ENCODE measurements at regions not wholly inside any gene's neighbourhood (a gene's known extent, or its start where the extent isn't known, plus 50 kb on each side); places are given as distances from the start of the nearest gene placed in this dataset.
A peak's percentile ranks its signal among the peaks of the same experiment; 100 is the strongest.

DNA sequence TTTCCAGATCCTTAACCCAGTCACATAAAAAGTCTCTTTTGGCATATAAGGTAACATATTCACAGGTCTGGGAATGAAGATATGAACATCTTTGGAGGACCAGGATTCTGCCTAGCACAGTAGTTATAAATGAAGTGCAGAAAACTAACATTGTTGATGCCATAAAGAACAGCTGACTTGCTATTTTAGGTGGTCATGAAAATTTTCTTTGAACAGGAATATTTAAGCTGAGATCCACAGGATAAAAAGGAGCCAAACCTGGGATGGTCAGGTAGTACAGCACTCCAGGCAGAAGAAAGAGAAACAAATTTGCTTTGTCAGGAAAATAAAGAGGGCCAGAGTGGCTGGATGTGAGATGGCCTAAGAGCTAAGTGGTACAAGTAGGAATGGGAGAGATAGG is 80.0 kb downstream of the CENPW start:
- no peak for DNase-seq (ENCODE audit: low read depth)

DNA sequence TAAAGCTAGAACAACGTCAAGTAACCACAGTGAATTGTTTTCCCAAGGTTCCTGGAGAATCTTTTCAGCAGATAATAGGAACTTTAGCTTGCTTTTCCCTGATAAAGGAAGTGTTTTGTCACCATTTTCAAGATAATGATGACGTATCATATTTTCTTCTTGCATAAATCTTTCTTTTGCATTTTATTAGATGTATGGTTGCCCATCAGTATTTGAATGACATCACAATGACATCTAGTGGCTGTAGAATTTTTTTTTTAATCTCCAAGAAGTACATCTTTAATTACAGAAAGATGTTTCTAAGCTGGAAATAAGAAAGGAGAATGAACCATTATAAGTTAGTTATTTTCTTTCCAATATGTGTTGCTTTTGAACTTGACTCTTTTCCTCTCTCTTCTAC is 83.0 kb downstream of the CENPW start:
- DNase-seq (ENCODE audit: low read depth) = no peak

DNA sequence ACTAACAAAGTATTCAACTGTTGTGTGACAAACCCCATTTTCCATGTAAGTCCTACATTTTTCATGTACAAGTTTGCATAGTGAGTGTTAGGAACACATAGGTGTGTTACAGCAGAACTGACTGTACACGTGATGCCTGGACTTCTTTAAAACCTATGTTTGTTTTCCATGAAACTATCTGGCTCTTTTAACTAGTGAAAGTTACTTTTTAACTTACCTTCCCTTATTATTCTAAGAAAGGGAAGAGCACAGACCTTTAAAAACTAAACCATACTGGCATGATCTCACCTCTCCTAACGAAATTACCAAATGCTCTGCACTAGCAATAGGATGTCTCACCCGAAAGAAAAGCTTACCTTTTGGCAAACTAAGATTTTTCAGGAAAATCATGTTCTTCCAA is 87.8 kb downstream of the CENPW start:
- DNase-seq (ENCODE audit: low read depth) = no peak

DNA sequence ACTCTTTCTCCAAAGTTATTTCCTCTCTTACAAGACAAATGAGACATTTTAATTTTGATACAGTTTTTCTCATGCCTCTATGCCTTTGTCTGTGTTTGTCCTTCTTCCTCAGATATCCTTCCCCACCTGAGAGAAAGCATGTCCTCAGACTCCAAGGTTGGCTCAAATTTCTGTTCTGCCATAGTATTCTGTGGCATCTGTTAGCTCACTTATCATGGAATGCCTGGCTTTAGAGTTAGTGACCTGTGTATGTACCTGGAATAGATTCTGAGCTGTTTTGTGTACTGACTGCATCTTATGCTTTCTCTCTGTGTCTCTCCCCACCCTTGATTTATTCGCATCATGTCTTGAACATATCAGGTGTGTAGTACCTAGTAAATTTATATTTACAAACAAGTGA is 90.0 kb downstream of the CENPW start:
- no peak for DNase-seq (ENCODE audit: low read depth)

DNA sequence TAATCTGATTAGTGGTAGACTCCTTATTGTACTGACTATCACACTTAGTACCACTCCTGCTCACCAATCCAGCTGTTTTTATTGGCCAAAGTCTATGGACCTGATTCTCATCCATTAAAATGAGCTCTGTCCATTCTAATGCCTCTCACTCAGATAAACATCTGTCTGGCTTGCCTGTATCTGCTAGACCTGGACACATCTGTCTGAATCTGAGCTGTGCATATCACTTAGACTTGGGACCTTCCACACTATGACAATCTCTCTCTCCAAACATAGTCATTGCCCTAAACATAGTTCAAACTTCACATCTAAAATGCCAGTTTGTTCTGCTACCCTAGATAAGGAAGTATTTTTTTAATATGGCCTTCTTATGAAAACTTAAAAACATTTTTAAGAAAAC is 92.6 kb downstream of the CENPW start:
- no peak for DNase-seq (ENCODE audit: low read depth)

DNA sequence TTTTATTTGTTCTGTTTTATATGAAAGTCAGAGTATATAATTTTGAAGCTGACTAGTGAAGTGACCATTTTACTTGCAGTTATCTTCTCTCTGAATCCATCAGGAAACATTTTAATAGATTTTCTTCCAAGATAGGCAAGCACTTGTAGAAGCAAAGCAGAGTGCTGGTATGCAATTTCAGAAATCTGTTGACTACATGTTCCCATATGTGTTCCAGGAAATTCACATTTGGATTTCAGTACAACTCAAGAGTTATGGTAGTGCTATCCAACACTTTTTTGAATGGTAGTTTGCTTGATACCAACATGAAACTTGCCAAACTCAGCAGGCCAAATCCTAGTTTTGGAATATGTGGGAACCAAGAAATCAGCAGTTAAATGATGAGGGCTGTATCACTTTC is 94.0 kb downstream of the CENPW start:
- DNase-seq (ENCODE audit: low read depth) = no peak

DNA sequence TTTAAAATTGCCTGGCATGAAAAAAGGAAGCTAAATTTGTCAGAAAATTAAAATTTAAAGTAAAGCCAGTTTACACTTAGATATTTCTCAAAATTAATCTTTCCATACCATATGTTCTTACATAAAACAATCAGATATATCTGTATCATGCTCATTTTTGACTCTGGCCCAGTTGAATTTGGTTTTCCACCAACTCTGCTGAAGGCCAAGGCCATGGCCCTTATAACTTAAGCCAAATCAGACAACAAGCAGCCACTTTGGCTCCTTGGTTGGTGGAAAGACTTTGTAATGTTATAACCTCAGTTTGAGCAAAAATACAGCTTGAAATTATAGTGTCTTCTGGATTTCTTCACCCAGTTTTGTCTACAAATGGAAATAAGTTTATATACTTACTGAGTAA is 97.3 kb downstream of the CENPW start:
- no peak for DNase-seq (ENCODE audit: low read depth)

DNA sequence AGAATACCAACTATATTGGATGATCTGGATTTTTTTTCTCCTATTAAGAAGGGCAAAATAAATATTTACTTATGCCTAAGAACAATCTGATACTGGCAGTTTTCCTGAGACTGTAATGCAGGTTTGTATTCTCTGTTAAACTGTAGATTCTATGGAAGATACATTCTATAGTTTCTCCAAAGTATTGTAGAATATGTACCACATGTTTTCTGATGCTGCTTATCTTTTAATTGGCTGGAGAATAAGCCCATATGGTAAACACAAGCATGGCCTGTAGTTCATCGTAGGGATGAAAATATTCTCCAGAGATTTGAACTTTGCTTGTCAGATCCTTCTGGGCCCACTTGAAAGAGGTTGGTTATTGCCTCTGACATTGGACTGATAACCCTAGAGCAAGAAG is 99.1 kb downstream of the CENPW start:
- no peak for DNase-seq (ENCODE audit: low read depth)

DNA sequence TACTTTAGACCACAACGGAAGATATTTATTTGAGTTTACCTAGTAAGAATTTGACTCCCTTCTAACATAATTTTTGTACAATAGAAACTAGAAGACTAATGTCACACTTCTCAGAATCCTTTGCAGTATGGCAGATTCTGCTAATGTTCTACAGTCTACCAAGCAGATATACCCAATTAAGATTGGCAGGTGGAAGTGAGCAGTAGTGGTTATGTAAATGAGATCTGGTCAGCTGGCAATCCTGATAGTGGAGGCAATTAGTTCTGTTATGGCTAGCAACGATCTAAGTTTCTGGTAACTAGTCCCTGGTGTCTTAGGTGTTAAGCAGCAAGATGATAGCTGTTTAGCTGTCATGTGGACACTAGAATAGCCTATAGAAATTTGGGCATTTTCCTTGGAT is 101.0 kb downstream of the CENPW start:
- DNase-seq (ENCODE audit: low read depth) = no peak

DNA sequence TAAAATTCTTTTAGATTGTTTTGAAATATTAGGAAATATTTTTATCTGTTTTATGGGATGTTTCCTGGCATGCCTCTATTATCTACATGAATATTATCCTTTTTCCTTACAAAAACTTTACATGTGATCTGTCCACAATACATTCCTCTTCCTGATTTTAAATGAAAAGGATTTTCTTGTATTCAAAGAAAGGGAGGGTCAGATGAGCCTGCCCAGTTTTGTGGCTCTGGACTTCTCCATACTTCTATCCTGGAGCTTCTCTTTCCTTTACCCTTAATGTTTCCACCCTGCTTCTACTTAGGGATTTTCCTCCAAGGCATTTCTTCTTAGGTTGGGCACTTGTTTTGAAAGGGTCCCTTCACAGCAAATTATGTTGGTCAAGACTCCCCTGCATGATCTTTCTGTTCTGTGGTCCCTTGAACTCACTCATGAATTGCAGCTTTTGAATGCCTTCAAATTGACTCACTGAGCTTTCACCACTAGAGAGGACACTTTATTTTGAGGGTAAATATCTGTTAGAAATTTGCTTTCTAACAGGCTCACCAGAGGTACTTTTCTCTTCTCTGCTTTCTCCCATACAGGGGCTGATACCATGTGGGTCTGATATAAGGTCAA is 104.9 kb downstream of the CENPW start:
- peak; percentile 40 for DNase-seq (ENCODE audit: low read depth)

DNA sequence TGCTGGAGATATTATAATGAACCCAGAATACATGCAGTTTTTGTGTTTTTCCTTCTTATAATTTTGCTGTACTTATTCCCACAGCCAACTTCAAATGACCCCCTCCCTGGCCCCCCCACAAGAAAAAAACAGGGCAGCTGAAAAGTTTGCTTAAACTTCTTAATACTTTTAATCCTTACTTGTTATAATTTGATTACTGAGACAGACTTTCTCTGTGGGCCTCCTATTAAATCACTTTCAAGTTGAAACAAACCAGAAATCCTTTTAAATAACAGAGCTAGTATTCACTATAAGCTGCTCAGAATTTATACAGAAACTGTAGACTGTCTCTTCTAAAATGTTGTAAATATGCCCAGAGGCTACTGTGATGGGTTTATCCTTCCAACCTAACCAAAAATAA is 106.3 kb downstream of the CENPW start:
- DNase-seq (ENCODE audit: low read depth) = no peak

DNA sequence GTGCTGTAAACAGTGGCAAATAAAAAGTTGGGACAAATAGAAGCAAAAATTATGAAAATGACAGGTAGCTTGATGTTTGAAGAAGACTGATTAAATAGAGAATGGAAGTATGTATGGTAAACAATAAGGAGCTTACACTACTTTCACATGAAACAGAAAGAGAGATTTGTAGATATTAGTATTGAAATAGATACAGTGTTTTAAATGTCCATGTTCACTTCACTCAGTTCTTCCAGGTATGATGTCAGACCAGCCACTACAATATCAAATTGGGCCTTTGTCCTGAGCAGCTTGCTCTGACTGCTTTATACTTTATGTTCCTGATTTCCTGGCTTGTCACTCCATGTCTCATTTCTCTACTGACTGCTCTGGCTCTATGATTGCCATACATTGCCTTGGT is 107.5 kb downstream of the CENPW start:
- DNase-seq (ENCODE audit: low read depth) = no peak

DNA sequence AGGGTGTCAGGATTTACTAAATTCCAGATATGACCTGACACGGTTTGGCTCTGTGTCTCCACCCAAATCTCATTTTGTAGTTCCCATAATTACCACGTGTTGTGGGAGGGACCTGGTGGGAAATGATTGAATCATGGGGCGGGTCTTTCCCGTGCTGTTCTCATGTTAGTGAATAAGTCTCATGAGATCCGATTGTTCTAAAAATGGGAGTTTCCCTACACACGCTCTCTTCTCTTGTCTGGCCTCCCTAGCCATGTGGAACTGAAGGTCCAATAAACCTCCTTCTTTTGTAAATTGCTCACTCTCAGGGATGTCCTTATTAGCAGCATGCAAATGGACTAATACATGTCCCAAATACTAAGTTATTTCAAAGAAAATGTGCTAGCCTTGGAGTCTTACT is 121.1 kb downstream of the CENPW start:
- no peak for DNase-seq (ENCODE audit: low read depth)

DNA sequence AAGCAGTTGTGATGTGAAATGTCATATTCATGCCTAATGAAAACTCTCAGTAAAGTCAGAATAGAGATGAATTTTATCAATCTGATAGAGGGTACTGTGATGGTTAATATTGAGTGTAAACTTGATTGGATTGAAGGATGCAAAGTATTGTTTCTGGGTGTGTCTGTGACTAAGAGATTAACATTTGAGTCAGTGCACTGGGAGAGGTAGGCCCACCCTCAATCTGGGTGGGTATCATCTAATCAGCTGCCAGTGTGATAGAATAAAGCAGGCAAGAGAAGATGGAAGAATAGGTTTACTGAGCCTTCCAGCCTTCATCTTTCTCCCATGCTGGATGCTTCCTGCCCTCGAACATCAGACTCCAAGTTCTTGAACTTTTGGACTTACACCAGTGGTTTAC is 124.3 kb downstream of the CENPW start:
- no peak for DNase-seq (ENCODE audit: low read depth)

DNA sequence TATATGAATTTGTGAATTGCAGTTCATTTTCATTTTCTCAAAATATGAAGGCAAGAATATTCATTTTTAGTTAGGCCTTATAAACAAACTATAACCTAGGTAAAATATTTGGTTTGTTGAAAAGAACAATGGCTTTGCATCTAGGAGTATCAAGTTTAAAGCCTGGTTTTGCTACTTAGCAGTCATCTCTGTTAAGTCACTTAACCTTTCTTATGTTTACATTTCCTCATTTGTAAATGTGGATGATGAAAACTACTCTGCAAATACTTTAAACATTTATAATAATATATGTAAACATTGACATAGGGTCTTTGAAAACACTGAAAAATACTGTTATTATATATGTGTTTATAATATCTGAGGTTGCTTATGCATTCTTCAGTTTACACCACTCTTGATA is 135.5 kb downstream of the CENPW start:
- no peak for DNase-seq (ENCODE audit: low read depth)

DNA sequence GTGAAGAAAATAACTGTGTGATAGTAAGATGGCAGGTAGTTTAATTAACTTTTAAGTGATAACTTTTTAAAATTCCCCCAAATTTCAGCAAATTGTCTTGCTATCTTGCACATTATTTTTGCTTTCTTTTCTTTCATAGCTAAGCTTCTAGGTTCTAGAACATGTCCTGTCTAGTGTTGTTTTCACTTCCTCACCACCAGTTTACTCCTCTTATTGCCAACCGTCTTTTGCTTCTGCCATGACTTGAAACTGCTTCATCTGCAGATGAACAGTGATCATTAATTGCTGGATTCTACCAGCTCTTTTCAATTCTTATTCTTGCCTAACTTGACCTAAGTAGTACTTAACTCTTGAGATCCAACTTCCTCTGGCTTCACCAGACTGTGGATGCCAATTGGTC is 137.8 kb downstream of the CENPW start:
- no peak for DNase-seq (ENCODE audit: low read depth)

DNA sequence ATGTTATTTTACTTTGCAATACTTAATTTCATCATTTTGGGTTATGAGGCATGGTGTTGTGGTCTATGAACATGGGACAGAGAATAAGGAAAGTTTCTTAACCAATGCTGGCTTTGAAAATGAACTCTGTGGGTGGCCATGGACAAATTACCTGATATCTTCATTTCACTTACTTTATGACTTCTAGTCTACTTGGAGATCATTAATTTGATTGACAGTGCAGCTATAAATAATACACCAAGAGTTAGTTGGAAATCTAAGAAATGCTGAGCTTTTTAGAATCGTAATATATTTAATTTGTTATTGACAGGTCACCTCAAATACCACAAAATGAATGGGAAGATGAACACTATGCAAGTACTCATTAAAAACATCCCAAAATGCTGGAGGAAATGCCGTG is 140.4 kb downstream of the CENPW start:
- no peak for DNase-seq (ENCODE audit: low read depth)

DNA sequence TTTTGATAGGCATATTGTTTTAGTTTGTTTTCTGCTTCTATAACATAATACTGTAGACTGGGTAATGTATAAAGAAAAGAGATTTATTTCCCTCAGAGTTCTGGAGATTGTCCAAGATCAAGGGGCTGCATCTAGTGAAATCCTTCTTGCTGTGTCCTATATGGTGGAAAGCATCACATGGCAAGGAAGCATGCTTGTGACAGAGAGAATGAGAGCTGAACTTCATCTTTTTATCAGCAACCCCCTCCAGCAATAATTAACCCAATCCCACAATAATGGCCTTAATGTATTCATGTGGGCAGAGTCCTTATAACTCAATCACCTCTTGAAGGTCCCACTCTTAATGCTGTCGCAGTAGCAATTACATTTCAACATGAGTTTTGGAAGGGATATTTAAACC is 141.4 kb downstream of the CENPW start:
- no peak for DNase-seq (ENCODE audit: low read depth)

DNA sequence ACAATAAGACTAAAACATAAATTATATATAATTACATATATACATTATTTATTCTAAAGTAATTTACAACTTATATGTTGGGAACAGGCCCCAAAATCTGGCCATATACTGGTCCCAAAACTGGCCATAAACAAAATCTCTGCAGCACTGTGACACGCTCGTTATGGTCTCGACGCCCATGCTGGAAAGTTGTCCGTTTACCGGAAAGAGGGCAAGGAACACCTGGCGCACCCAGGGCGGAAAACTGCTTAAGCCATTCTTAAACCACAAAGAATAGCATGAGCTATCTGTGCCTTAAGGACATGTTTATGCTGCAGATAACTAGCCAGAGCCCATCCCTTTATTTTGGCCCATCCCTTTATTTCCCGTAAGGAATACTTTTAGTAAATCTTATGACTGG is 164.9 kb downstream of the CENPW start:
- DNase-seq (ENCODE audit: low read depth) = no peak

DNA sequence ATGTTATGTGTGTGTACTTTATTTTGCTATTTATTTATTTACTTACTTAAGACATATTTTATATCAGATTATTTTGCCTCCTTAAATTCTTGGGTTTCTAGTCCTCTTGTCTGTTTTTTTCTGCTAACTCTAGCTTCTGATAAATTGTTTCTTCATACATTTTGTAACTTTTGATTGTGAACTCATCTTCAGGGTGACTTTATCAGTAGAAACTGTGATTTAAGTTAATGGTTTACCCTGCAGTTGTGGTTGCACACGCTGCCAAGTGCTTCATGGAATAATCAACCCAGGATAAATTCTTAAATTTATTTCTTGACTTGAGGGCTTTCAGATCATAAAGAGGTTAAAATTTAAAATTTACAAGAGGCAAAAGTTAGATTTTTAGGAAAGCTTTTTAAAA is 173.3 kb downstream of the CENPW start:
- no peak for DNase-seq (ENCODE audit: low read depth)

DNA sequence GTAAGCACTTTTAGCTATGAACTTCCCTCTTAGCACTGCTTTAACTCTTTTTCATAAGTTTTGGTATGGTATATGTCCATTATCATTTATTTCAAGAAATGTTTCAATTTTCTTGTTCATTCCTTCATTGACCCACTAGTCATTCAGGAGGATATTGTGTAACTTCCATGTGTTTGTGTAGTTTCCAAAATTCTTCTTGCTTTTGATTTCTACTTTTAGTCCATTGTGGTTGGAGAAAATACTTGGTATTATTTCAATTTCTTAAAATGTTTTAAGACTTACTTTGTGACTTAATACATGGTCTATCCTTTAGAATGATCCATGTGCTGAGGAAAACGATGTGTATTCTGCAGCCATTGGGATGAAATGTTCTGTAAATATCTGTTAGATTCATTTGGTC is 176.5 kb downstream of the CENPW start:
- no peak for DNase-seq (ENCODE audit: low read depth)

DNA sequence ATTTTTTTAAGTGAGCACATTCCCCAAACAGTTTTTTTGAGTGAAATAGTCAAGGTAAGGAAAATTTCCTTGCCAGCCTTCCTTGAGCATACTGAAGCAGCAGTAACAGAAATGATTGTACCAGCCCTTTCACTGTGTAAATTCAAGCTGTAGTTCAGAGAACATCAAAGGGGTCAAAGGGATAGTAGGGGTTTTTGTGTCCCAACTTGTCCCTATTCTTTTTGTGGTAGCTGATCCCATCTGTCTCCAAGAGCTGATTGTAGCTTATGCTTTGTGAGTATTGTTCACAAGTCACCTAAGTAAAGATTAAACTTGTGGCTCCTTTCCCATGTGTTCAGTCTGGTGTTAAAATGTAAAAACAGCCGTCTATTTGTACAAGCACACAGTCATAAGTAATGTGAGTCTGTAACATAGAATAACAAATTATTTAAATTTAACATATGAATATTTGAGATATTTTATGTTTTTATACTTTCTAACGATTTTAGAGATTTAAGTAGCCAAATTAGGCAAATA is 185.0 kb downstream of the CENPW start:
- no peak for DNase-seq (ENCODE audit: low read depth)

DNA sequence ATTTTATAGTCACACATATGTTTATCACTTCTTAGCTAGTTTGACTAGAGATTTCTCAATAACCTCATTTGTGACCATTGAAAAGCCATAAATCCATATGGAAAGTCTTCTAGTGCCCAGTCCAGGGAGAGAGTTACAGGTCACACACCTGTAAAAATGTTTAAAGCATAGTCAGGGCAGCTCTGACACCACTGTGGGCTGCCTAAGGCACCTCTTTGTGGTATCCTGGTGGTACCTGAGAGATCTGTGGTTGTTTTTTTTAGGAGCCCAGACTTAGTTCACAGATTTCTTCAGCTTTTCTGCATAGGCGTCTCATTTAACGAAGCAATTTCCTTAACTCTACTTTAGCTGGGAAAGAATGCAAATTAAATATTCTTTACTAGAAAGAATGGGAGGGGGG is 186.6 kb downstream of the CENPW start:
- DNase-seq (ENCODE audit: low read depth) = no peak

DNA sequence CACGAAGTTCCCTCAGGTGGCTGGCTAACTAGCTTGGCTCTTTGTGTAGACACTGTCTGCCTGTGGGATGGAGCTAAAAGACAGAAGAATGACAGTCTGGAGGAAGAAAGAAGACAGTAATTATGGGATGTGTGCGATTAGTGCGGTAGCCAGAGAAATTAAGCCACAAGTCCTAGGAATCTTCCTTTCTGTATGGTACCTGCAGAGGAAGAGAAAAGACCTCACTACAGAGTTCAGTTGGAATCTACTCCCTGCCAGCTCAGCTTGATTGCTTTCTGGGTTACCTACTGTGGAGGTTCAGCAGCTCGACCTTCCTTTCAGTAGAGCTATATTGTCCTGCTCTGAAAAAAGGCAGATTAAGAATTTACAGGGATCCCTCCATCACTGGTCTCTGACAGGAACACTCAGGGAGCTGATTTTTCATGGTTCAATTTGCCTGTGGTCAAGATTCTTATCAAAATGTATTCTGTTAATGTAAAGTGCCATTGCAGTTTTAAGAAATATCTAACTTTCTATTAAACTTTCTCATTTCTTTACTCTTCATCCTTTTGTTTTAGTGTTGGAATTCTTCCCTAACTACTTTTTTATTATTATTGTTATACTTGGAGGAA is 187.2 kb downstream of the CENPW start:
- no peak for DNase-seq (ENCODE audit: low read depth)
